ENCODE measurements at regions not wholly inside any gene's neighbourhood (a gene's known extent, or its start where the extent isn't known, plus 50 kb on each side); places are given as distances from the start of the nearest gene placed in this dataset.

GRCh38 chr19:29288256-29288655 is 75.3 kb upstream of the UQCRFS1 start:
- Histone ChIP-seq H3K27ac (no peak overlapping the region), H3K9me3 (no peaks in the 10 kb centered on the region), H3K27me3 (peaks cover 0 to 12% (median 0%) of the 10 kb centered on the region in 3 donors), H3K4me1 (no peaks in the 10 kb centered on the region), H3K4me3 (no peak overlapping the region), H3K36me3 (no peaks in the 10 kb centered on the region)
- no peak for TF ChIP-seq POLR2A (IDR thresholded peaks at IDR 0.05)
- TF ChIP-seq POLR2AphosphoS5 (IDR thresholded peaks at IDR 0.05): no peak
- no peak for TF ChIP-seq EP300 (IDR thresholded peaks at IDR 0.05)
- TF ChIP-seq CTCF (IDR thresholded peaks at IDR 0.05): no peak
- intact Hi-C loops (cut with DNase I): no loop called here
- DNase-seq: no peak
- 79 to 84% methylated on average over 4 of the region's 4 CpGs for WGBS, 2 donors

GRCh38 chr19:29289020-29289419 is 76.1 kb upstream of the UQCRFS1 start:
- no peak for DNase-seq
- no peak for TF ChIP-seq POLR2AphosphoS5 (IDR thresholded peaks at IDR 0.05)
- TF ChIP-seq POLR2A (IDR thresholded peaks at IDR 0.05): no peak
- TF ChIP-seq CTCF (IDR thresholded peaks at IDR 0.05): no peak
- H3K4me1 ChIP-seq: no peaks in the 10 kb centered on the region
- intact Hi-C loops (cut with DNase I): no loop called here
- H3K4me3 ChIP-seq: no peak overlapping the region
- peaks cover 0 to 4% (median 0%) of the 10 kb centered on the region in 3 donors for H3K27me3 ChIP-seq
- no peak overlapping the region for H3K27ac ChIP-seq
- whole genome bisulfite sequencing, 2 donors: 88 to 92% methylated on average over 2 of the region's 2 CpGs
- no peaks in the 10 kb centered on the region for H3K9me3 ChIP-seq
- H3K36me3 ChIP-seq: no peaks in the 10 kb centered on the region

- WGBS, 2 donors: 58 to 60% methylated on average over 5 of the region's 5 CpGs
- no peak for TF ChIP-seq CTCF (IDR thresholded peaks at IDR 0.05)
- no peak for TF ChIP-seq POLR2A (IDR thresholded peaks at IDR 0.05)
- Histone ChIP-seq H3K27ac (no peak overlapping the region), H3K4me3 (no peak overlapping the region), H3K9me3 (no peaks in the 10 kb centered on the region), H3K36me3 (no peaks in the 10 kb centered on the region), H3K4me1 (no peaks in the 10 kb centered on the region), H3K27me3 (no peaks in the 10 kb centered on the region)
- intact Hi-C loops (cut with DNase I): no loop called here
- no peak for DNase-seq
Measured at GRCh38 chr19:29290853-29291252, 77.9 kb upstream of the UQCRFS1 start.

- intact Hi-C loops (cut with DNase I): no loop called here
- Histone ChIP-seq H3K27ac (no peak overlapping the region), H3K9me3 (no peaks in the 10 kb centered on the region), H3K36me3 (no peaks in the 10 kb centered on the region), H3K27me3 (no peaks in the 10 kb centered on the region), H3K4me3 (no peak overlapping the region), H3K4me1 (no peaks in the 10 kb centered on the region)
- no peak for TF ChIP-seq CTCF (IDR thresholded peaks at IDR 0.05)
- no peak for TF ChIP-seq POLR2A (IDR thresholded peaks at IDR 0.05)
- no peak for TF ChIP-seq EP300 (IDR thresholded peaks at IDR 0.05)
- no peak for TF ChIP-seq POLR2AphosphoS5 (IDR thresholded peaks at IDR 0.05)
- WGBS, 2 donors: 88 to 89% methylated on average over 5 of the region's 5 CpGs
- no peak for DNase-seq
Measured at GRCh38 chr19:29292153-29292552, 79.2 kb upstream of the UQCRFS1 start.

- no peak for TF ChIP-seq CTCF (IDR thresholded peaks at IDR 0.05)
- TF ChIP-seq POLR2A (IDR thresholded peaks at IDR 0.05): no peak
- no peak for TF ChIP-seq EP300 (IDR thresholded peaks at IDR 0.05)
- no peak for TF ChIP-seq POLR2AphosphoS5 (IDR thresholded peaks at IDR 0.05)
- DNase-seq: no peak
- Histone ChIP-seq H3K4me3 (no peak overlapping the region), H3K36me3 (no peaks in the 10 kb centered on the region), H3K27ac (no peak overlapping the region), H3K27me3 (no peaks in the 10 kb centered on the region), H3K9me3 (no peaks in the 10 kb centered on the region), H3K4me1 (no peaks in the 10 kb centered on the region)
- intact Hi-C loops (cut with DNase I): no loop called here
- 79 to 90% methylated on average over 5 of the region's 5 CpGs for whole genome bisulfite sequencing, 2 donors
Measured at GRCh38 chr19:29292562-29292961, 79.6 kb upstream of the UQCRFS1 start.
